ENCODE measurements at regions not wholly inside any gene's neighbourhood (a gene's known extent, or its start where the extent isn't known, plus 50 kb on each side); places are given as distances from the start of the nearest gene placed in this dataset.
"Not testable (repeated sequence)": the region's sequence is repeated elsewhere in the genome, so short reads cannot be mapped to it uniquely, and the experiment has no call there.

DNA sequence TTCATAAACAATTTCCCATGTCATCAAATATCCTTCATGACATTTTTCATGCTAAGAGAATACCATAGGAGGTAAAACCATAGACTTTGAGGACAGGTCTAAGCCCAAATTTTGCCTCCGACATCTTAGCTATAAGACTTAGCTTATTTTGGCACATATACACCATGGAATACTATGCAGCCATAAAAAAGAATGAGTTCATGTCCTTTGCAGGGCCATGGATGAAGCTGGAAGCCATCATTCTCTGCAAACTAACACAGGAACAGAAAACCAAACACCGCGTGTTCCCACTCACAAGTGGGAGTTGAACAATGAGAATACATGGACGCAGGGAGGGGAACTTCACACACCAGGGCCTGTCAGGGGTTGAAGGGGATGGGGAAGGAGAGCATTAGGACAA is 220.0 kb upstream of the CAND1 start:
- H3K9ac ChIP-seq (ENCODE audit: low read depth, low read length); H3K4me1 ChIP-seq (ENCODE audit: control insufficient read depth, insufficient read depth, low read length); H3K4me3 ChIP-seq (ENCODE audit: low read depth, low read length); H3K36me3 ChIP-seq (ENCODE audit: control insufficient read depth, insufficient read depth, low read length); H3K9me3 ChIP-seq (ENCODE audit: control insufficient read depth, insufficient read depth, low read length); H3K27me3 ChIP-seq (ENCODE audit: control insufficient read depth, insufficient read depth, low read length): not testable (repeated sequence)

GRCh38 chr12:67052981-67053380 is 216.2 kb upstream of the CAND1 start:
- Histone ChIP-seq H3K9ac (ENCODE audit: low read depth, low read length) (no peak overlapping the region), H3K4me3 (ENCODE audit: low read depth, low read length) (no peak overlapping the region), H3K4me1 (ENCODE audit: control insufficient read depth, insufficient read depth, low read length) (no peaks in the 10 kb centered on the region), H3K36me3 (ENCODE audit: control insufficient read depth, insufficient read depth, low read length) (no peaks in the 10 kb centered on the region), H3K27me3 (ENCODE audit: control insufficient read depth, insufficient read depth, low read length) (no peaks in the 10 kb centered on the region), H3K9me3 (ENCODE audit: control insufficient read depth, insufficient read depth, low read length) (no peaks in the 10 kb centered on the region)

- H3K9me3 ChIP-seq (ENCODE audit: control insufficient read depth, insufficient read depth, low read length), result no peaks in the 10 kb centered on the region
- no peaks in the 10 kb centered on the region for H3K4me1 ChIP-seq (ENCODE audit: control insufficient read depth, insufficient read depth, low read length)
- H3K4me3 ChIP-seq (ENCODE audit: low read depth, low read length), result no peak overlapping the region
- H3K9ac ChIP-seq (ENCODE audit: low read depth, low read length), result no peak overlapping the region
- no peaks in the 10 kb centered on the region for H3K27me3 ChIP-seq (ENCODE audit: control insufficient read depth, insufficient read depth, low read length)
- H3K36me3 ChIP-seq (ENCODE audit: control insufficient read depth, insufficient read depth, low read length), result no peaks in the 10 kb centered on the region
Observed at GRCh38 chr12:67056329-67056728, 212.8 kb upstream of the CAND1 start.

DNA sequence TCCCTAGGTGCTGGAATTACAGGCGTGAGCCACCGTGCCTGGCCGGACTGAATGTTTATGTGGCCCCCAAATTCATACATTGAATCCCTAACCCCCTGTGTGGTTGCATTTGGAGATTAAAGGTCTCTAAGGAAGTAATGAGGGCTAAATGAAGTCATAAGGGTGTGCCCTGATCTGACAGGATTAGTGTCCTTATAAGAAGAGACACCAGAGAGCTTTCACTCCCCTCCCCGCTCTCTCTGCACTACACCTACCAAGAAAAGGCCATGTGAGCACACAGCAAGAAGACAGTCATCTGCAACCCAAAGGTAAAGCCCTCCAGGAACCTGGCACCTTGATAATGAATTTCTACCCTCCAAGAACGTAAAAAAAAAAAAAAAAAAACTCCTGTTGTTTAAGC is 212.1 kb upstream of the CAND1 start:
- no peaks in the 10 kb centered on the region for H3K27me3 ChIP-seq (ENCODE audit: control insufficient read depth, insufficient read depth, low read length)
- no peaks in the 10 kb centered on the region for H3K9me3 ChIP-seq (ENCODE audit: control insufficient read depth, insufficient read depth, low read length)

DNA sequence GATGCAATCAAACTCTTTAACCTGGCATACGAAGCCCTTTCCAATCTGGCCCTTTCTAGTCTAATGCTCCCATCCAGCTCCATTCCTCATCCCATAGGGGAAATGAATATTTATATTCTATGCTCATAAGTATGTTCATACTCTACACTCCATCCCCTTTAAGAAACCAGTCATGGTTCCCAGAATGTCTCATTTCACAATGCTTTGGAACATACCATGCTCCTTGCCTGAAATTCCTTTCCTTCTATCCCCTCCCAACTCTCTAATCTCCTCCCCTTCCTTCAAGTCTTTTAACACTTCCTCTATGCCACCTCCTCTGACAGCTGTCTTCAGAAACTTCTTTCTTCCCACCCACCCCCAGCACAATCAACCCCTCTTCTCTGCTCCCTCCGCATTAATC is 207.0 kb upstream of the CAND1 start:
- no peaks in the 10 kb centered on the region for H3K4me1 ChIP-seq (ENCODE audit: control insufficient read depth, insufficient read depth, low read length)
- no peaks in the 10 kb centered on the region for H3K9me3 ChIP-seq (ENCODE audit: control insufficient read depth, insufficient read depth, low read length)
- no peaks in the 10 kb centered on the region for H3K36me3 ChIP-seq (ENCODE audit: control insufficient read depth, insufficient read depth, low read length)
- peaks cover 3% of the 10 kb centered on the region for H3K27me3 ChIP-seq (ENCODE audit: control insufficient read depth, insufficient read depth, low read length)
- H3K9ac ChIP-seq (ENCODE audit: low read depth, low read length), result no peak overlapping the region
- no peak overlapping the region for H3K4me3 ChIP-seq (ENCODE audit: low read depth, low read length)

More for the DNA sequence above, 212.1 kb upstream of the CAND1 start:
- no peaks in the 10 kb centered on the region for H3K36me3 ChIP-seq (ENCODE audit: control insufficient read depth, insufficient read depth, low read length)
- no peak overlapping the region for H3K4me3 ChIP-seq (ENCODE audit: low read depth, low read length)
- no peaks in the 10 kb centered on the region for H3K4me1 ChIP-seq (ENCODE audit: control insufficient read depth, insufficient read depth, low read length)
- H3K9ac ChIP-seq (ENCODE audit: low read depth, low read length), result no peak overlapping the region

DNA sequence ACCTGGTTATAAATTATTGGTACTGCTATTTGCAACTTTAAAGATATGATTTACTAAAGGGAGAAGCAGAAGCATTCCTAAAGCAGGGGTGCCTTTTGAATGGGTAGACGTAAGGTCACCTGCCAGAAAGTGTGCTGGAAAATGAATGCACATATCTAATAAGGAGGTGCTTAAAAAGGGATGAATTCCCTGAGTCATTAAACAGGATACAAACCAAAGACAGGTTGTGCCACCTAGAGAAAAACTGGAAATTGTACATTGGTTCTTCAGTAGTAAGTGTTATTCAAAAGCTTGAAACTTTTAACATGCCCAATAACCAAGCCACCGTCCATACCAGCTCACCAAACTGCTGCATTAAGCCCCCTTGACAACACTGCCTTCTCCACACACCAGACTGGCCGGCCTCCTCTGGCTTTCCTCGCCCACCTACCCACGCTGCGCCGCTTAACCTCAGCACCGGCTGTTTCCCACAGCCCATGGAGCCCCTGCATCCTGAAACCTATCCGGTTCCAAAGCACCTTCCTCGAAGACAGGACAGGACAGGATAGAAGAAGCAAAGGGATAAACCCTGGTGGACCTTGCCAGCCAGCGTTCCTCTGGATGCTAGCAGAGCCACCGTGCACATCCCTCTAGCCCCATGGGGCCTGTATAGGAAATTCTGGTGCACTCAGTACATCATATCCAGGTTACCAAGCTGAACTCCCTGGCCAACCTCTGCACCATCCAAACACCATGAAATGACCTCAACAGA is 201.5 kb upstream of the CAND1 start:
- H3K36me3 ChIP-seq (ENCODE audit: control insufficient read depth, insufficient read depth, low read length), result no peaks in the 10 kb centered on the region
- H3K9me3 ChIP-seq (ENCODE audit: control insufficient read depth, insufficient read depth, low read length), result no peaks in the 10 kb centered on the region
- peaks cover 29% of the 10 kb centered on the region for H3K27me3 ChIP-seq (ENCODE audit: control insufficient read depth, insufficient read depth, low read length)
- peak overlapping the region; percentile 75 for H3K4me3 ChIP-seq (ENCODE audit: low read depth, low read length)
- H3K9ac ChIP-seq (ENCODE audit: low read depth, low read length), result peak overlapping the region; percentile 60
- H3K4me1 ChIP-seq (ENCODE audit: control insufficient read depth, insufficient read depth, low read length), result peaks cover 7% of the 10 kb centered on the region

- Histone ChIP-seq H3K9ac (ENCODE audit: low read depth, low read length) (peak overlapping the region; percentile 60), H3K27me3 (ENCODE audit: control insufficient read depth, insufficient read depth, low read length) (peaks cover 29% of the 10 kb centered on the region), H3K36me3 (ENCODE audit: control insufficient read depth, insufficient read depth, low read length) (no peaks in the 10 kb centered on the region), H3K4me3 (ENCODE audit: low read depth, low read length) (peak overlapping the region; percentile 75), H3K9me3 (ENCODE audit: control insufficient read depth, insufficient read depth, low read length) (no peaks in the 10 kb centered on the region), H3K4me1 (ENCODE audit: control insufficient read depth, insufficient read depth, low read length) (peaks cover 7% of the 10 kb centered on the region)
Observed at GRCh38 chr12:67068204-67068731, 200.9 kb upstream of the CAND1 start.

GRCh38 chr12:67068761-67069450 is 200.3 kb upstream of the CAND1 start:
- Histone ChIP-seq H3K9me3 (ENCODE audit: control insufficient read depth, insufficient read depth, low read length) (no peaks in the 10 kb centered on the region), H3K4me1 (ENCODE audit: control insufficient read depth, insufficient read depth, low read length) (peaks cover 7% of the 10 kb centered on the region), H3K4me3 (ENCODE audit: low read depth, low read length) (peak overlapping the region; percentile 75), H3K36me3 (ENCODE audit: control insufficient read depth, insufficient read depth, low read length) (no peaks in the 10 kb centered on the region), H3K9ac (ENCODE audit: low read depth, low read length) (peak overlapping the region; percentile 60), H3K27me3 (ENCODE audit: control insufficient read depth, insufficient read depth, low read length) (peaks cover 29% of the 10 kb centered on the region)

DNA sequence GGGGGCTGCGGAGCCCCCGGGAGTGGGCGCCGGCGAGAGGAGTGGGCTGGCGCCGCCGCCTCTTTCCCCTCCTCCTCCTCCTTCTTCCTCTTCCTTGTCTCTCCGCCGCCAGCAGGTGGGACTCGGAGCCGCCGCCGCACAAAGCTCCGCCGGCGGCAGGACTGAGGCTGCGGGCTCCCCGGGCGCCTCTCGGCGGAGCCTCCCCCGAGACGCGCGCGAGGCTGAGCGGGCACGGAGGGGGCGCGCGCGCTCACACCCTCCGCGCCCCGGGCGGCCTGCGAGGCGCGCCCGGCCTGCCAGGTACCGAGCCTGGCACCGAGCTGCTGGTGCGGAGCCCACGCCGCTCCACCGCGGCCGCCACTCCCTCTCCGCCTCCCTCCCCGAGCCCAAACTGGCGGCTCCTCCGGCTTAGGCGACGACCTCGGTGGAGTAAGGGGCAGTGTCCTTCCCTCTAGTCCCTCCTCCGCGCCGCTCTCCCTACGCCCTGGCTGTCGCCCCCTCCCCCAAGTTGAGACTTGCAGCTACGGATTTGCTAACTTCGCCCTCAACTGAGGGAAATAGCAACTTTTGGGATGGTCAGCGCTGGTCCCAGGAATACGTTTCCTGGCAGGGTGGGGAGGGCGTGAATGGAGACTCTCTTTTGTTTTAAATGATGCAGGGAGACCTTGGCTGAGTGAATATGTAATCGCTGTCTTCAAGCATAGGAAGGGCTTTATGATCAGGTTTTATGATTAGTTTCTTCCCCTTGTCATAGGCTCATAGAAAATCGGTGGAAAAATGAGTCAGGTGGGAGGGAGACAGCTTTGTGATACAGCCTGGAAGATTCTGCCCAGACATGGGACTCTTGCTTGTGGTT is 199.5 kb upstream of the CAND1 start:
- H3K9ac ChIP-seq (ENCODE audit: low read depth, low read length), result peak overlapping the region; percentile 19
- H3K4me1 ChIP-seq (ENCODE audit: control insufficient read depth, insufficient read depth, low read length), result peaks cover 7% of the 10 kb centered on the region
- no peaks in the 10 kb centered on the region for H3K9me3 ChIP-seq (ENCODE audit: control insufficient read depth, insufficient read depth, low read length)
- H3K36me3 ChIP-seq (ENCODE audit: control insufficient read depth, insufficient read depth, low read length), result no peaks in the 10 kb centered on the region
- H3K27me3 ChIP-seq (ENCODE audit: control insufficient read depth, insufficient read depth, low read length), result peaks cover 29% of the 10 kb centered on the region
- peak overlapping the region; percentile 71 for H3K4me3 ChIP-seq (ENCODE audit: low read depth, low read length)

GRCh38 chr12:67070307-67070600 is 198.9 kb upstream of the CAND1 start:
- Histone ChIP-seq H3K27me3 (ENCODE audit: control insufficient read depth, insufficient read depth, low read length) (peaks cover 29% of the 10 kb centered on the region), H3K9me3 (ENCODE audit: control insufficient read depth, insufficient read depth, low read length) (no peaks in the 10 kb centered on the region), H3K4me1 (ENCODE audit: control insufficient read depth, insufficient read depth, low read length) (peaks cover 7% of the 10 kb centered on the region), H3K4me3 (ENCODE audit: low read depth, low read length) (peak overlapping the region; percentile 71), H3K9ac (ENCODE audit: low read depth, low read length) (no peak overlapping the region), H3K36me3 (ENCODE audit: control insufficient read depth, insufficient read depth, low read length) (no peaks in the 10 kb centered on the region)

DNA sequence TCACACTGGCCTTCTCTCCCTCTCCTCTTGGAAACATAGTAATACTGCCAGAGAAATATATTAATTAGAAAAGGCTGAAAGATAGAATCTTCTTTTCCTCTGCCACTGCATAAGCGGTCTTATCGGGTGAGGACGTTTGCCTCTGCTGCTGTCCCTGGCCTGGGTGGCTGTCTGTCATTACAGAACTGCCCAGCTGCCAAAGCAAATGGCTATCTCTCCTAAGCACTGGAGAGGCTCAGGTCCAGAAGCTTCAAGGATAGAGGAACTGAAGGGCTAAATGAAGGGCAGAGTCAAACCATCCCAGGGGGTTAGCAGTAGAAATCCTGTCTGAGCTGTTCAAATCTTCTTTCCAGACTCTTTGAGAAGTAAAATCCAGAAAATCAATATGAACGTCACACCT is 198.6 kb upstream of the CAND1 start:
- Histone ChIP-seq H3K9me3 (ENCODE audit: control insufficient read depth, insufficient read depth, low read length) (no peaks in the 10 kb centered on the region), H3K36me3 (ENCODE audit: control insufficient read depth, insufficient read depth, low read length) (no peaks in the 10 kb centered on the region), H3K4me1 (ENCODE audit: control insufficient read depth, insufficient read depth, low read length) (peaks cover 7% of the 10 kb centered on the region), H3K9ac (ENCODE audit: low read depth, low read length) (no peak overlapping the region), H3K4me3 (ENCODE audit: low read depth, low read length) (no peak overlapping the region), H3K27me3 (ENCODE audit: control insufficient read depth, insufficient read depth, low read length) (peaks cover 29% of the 10 kb centered on the region)
